Stimulated activated CD8-positive, alpha-beta memory T cell treated with anti-CD3 and anti-CD28 coated beads, Interleukin-12 subunit alpha, Interleukin-12 subunit beta, amount 100 ng/mL, for 4 hours (primary cell): ENCODE measurements at regions not wholly inside any gene's neighbourhood (a gene's known extent, or its start where the extent isn't known, plus 50 kb on each side); places are given as distances from the start of the nearest gene placed in this dataset.
"Not testable (repeated sequence)": the region's sequence is repeated elsewhere in the genome, so short reads cannot be mapped to it uniquely, and the experiment has no call there.

Experiments used
- DNase-seq: peaks from one replicate; pipeline ENCODE4 v3.0.0-alpha.2; 2020; ENCODE audit warnings: low read depth

DNA sequence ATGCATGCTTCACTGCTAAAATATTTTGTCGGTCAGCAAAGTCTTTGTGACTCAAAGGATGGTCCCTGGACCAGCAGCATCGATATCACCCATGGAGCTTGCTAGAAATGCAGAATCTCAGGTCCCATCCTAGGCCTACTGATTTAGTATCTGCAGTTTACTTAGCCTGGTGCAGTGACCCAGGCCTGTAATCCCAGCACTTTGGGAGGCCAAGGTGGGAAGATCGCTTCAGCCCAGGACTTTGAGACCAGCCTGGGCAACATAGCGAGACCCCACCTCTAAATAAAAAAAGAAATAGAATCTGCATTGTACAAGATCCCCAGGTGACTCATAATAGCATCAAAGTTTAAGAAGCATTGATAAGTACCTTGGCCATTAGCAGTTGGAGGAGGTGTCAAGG is 248.7 kb downstream of the CD83 start:
- no peak for DNase-seq

- no peak for DNase-seq
Measured at GRCh38 chr6:14366872-14367271, 249.3 kb downstream of the CD83 start.

DNA sequence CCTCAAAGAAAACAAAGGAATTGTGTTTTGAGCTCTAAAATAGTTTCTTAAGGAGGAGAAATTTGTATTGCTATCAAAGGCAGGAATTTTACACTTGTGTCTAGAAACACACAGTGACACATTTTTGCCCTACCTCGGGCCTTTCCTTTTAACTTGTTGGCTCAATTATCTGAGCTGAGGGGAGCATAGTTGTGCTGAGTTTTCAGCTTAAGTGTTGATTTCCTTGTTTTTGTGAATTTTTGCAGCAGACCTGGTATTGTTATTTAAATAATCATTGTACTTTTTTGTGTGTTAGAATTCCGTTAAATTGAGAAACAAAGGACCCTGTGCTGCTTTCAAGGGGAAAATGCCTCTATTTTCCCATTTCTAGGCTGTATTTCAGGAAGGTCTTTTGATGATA is 249.7 kb downstream of the CD83 start:
- DNase-seq, result no peak

DNA sequence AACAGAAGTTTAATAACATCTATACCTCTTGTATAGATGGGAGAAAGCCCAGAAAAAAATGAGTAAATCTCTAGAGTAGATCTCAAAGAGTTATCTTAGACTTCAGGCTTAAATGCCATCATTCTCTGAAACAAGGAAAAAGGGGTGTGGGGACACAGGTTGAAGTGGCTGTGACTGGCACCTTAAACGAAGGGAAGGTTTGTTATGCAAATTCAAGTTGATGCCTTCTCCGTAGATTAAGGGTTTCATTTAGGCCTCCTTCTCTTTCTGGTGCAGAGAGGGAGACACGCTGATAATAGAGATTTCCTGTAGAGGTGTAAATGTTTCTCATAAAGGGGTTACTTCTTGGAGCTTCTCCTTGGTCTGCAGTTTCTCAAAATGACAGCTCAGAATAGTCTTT is 252.1 kb downstream of the CD83 start:
- no peak for DNase-seq

DNA sequence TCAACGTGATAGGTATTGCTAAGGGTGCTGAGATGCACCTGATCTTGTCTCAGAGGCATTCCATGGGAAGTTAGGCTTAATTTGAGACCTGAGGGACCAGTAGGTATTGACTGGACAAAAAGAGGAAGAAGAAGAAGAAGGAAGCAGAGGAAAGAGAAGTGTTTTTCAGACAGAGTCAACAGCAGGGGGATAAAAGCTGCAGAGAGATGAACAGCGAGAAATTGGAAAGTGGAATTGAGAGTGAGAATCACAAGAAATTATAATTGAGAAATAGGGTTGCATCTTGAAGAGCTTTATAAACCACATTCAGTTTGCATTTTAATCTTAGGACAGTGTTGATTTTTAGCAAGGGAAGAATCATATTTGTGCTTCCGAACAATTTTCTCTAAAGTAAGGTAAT is 254.0 kb downstream of the CD83 start:
- DNase-seq, result no peak

GRCh38 chr6:14372734-14373489 is 255.3 kb downstream of the CD83 start:
- DNase-seq, result no peak

DNA sequence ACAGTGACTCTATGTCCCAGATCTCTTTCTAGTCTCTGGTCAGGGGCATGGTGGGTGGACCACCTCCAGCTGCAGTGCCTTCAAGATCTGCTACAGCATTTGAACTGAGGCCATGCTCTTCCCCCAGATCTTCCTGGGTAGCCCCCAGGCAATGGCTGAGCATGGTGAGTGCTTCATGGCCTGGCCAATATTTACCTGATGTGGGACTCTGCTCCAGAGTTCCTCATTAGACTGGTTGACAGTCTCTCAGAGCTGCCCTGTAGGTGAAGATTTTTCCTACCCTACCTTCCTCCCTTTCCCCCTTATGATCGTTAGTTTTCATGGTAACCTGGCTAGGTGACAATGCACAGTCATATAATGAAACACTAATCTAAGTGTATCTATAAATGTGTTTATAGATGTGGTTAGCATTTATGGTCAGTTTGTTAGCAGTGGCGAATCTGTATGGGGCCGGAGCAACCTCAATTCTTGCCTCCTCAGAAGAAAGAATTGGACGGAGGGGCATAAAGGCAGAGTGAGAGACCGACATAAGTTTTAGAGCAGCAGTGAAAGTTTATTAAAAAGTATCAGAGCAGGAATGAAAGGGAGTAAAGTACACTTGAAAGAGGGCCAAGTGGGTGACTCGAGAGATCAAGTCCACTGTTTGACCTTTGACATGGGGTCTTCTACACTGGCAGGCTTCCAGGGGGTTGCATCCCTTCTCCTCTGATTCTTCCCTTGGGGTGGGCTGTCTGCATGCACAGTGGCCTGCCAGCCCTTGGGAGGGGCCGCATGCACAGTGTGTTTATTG is 256.3 kb downstream of the CD83 start:
- DNase-seq, result no peak

DNA sequence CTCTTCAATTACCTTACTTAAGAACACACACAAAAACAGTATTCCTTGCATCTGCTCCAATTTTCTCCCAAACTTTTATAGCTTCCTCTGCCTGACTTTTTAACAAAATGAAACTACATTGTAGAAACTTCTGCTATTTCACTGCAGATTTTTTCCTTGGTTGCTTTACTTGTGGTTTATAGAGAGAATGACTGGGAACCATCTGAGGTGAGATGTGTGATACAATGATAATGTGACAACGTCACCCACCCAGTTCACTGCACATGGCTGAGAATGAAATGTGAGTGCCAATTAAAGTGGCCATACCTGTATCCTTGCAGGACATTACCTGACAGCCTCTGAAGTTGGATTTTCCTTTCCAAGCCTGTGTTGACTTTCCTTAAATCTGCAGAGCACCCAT is 258.4 kb downstream of the CD83 start:
- DNase-seq, result no peak

GRCh38 chr6:14379568-14379967 is 262.0 kb downstream of the CD83 start:
- DNase-seq, result no peak

- DNase-seq, result no peak
Measured at GRCh38 chr6:14380086-14380820, 262.7 kb downstream of the CD83 start.

GRCh38 chr6:14380901-14381828 is 263.6 kb downstream of the CD83 start:
- DNase-seq, result no peak

- no peak for DNase-seq
Measured at GRCh38 chr6:14381829-14382677, 264.5 kb downstream of the CD83 start.

- DNase-seq, result no peak
Measured at GRCh38 chr6:14382678-14383236, 265.2 kb downstream of the CD83 start.

GRCh38 chr6:14383393-14384174 is 266.0 kb downstream of the CD83 start:
- no peak for DNase-seq

DNA sequence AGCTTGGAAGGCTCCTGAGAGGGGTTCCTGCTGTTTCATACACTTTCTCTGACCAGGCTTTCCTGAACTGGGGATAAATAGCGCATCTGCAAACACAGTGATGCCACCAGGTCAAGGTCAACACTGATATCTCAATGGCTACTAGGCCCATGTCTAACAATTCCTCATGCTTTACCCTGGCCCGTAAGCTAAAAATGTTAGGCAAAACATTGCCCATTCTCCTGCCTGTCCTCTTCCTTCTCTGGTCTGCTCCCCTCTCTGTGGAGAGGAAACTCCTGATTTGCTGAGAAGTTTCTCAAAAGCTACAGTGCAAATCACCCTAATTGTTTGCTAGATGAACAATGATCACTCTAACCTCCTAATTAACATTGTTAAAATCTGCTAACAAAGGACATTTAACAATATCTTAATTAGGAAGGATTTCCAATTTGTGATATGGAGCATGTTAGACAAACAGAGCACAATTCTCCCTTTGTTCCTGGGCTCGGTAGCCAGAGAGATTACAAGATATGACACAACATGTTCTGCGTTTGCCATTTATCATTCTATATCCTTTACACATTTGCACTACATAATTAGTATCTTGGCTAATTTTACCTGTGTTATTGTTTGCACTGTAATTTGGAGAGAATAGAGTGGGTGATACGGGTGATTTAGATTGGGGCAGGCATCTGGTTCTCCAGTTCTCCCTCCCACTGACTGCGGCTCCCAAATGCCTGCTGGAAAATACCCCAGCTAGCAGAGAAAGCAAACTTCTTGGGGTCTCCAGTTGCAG is 266.8 kb downstream of the CD83 start:
- DNase-seq, result no peak

DNA sequence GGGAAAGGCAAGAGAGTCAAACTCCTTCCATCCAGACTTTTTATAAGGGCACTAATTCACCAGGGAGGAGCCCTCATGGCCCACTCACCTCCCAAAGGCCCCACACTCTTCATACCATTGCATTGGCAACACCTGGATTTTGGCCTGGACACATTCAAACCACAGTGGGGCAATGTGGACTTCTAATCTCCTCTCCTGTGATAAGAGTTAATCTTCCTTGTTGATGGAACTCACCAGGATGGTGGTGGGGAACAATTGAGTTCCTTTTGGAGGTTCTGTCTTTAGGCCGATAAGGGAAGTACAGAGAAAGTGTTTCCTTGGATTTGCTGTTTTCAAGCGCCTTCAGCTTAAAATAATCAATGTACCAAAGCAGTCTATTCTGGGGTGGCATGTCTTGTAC is 268.7 kb downstream of the CD83 start:
- DNase-seq, result no peak

- DNase-seq, result no peak
Measured at GRCh38 chr6:14386668-14387067, 269.1 kb downstream of the CD83 start.

- no peak for DNase-seq
Measured at GRCh38 chr6:14388371-14388770, 270.8 kb downstream of the CD83 start.

DNA sequence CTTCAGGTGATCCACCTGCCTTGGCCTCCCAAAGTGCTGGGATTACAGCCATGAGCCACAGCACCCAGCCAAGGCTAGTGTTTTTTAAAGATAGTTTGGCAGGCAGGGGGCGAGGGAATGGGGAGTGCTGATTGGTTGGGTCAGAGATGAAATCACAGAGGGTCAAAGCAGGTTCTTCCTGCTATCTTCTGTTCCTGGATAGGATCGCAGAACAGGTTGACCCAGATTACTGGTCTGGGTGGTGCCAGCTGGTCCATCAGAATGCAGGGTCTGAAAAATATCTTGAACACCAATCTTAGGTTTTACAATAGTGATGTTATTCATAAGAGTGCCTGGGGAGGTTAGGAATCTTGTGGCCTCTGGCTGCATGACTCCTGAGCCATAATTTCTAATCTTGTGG is 272.2 kb downstream of the CD83 start:
- DNase-seq, result not testable (repeated sequence)
